Smooth muscle cell (in vitro differentiated cells): ENCODE measurements at regions not wholly inside any gene's neighbourhood (a gene's known extent, or its start where the extent isn't known, plus 50 kb on each side); places are given as distances from the start of the nearest gene placed in this dataset.
"Not testable (repeated sequence)": the region's sequence is repeated elsewhere in the genome, so short reads cannot be mapped to it uniquely, and the experiment has no call there.

ENCODE experiments used
- DNase-seq: peaks from one replicate; lab custom pipeline; 2025; ENCODE audit not compliant: unreplicated experiment; lab: John Stamatoyannopoulos, UW
- H2AFZ ChIP-seq: fragments of 200-600 bp; sonication (generic); 2 replicates; pipeline ENCODE4 v1.6.0; 2016; ENCODE audit warnings: antibody characterized with exemption, low read depth, mild to moderate bottlenecking
- H3F3A ChIP-seq: fragments of 200-600 bp; sonication (generic); 2 replicates; pipeline ENCODE4 v1.6.0; 2017; ENCODE audit warnings: antibody characterized with exemption, low read depth
- H3K27ac ChIP-seq: fragments of 200-600 bp; sonication (generic); 2 replicates; pipeline ENCODE4 v1.5.1; 2016; ENCODE audit warnings: low read depth, mild to moderate bottlenecking
- H3K27me3 ChIP-seq: fragments of 200-600 bp; sonication (generic); 2 replicates; pipeline ENCODE4 v1.6.1; 2016; ENCODE audit warnings: low read depth, mild to moderate bottlenecking
- H3K36me3 ChIP-seq: fragments of 200-600 bp; sonication (generic); 2 replicates; pipeline ENCODE4 v1.5.1; 2016; ENCODE audit warnings: low read depth
- H3K4me1 ChIP-seq: fragments of 200-600 bp; sonication (generic); 2 replicates; pipeline ENCODE4 v1.5.1; 2016; ENCODE audit warnings: low read depth
- H3K4me2 ChIP-seq: fragments of 200-600 bp; sonication (generic); 2 replicates; pipeline ENCODE4 v1.6.0; 2016; ENCODE audit warnings: mild to moderate bottlenecking
- H3K4me3 ChIP-seq: fragments of 200-600 bp; sonication (generic); 2 replicates; pipeline ENCODE4 v1.5.1; 2016; ENCODE audit warnings: mild to moderate bottlenecking
- H3K79me2 ChIP-seq: fragments of 200-600 bp; sonication (generic); 2 replicates; pipeline ENCODE4 v1.6.0; 2016; ENCODE audit warnings: low read depth, mild to moderate bottlenecking
- H3K9ac ChIP-seq: fragments of 200-600 bp; sonication (generic); 2 replicates; pipeline ENCODE4 v1.6.0; 2016; ENCODE audit warnings: low read depth
- H3K9me3 ChIP-seq: fragments of 200-600 bp; sonication (generic); replicated peaks from 2 replicates; pipeline ENCODE4 v1.5.1; 2016; ENCODE audit warnings: low read depth
- H4K20me1 ChIP-seq: fragments of 200-600 bp; sonication (generic); 2 replicates; pipeline ENCODE4 v1.6.0; 2016; ENCODE audit warnings: low read depth
- WGBS: methylation state at CpG from one replicate; pipeline ENCODE4 v1.1.7; 2016; ENCODE audit warnings: low lambda C conversion rate; 5-methylcytosine and 5-hydroxymethylcytosine counted together
- TF ChIP-seq, protein P1 (sequence below): fragments of 200-600 bp; sonication (generic); IDR thresholded peaks from 2 replicates; pipeline ENCODE4 v1.5.1; 2017; ENCODE audit warnings: borderline replicate concordance, mild to moderate bottlenecking, antibody characterized with exemption; ENCODE audit not compliant: insufficient read depth, poor library complexity, severe bottlenecking

DNA sequence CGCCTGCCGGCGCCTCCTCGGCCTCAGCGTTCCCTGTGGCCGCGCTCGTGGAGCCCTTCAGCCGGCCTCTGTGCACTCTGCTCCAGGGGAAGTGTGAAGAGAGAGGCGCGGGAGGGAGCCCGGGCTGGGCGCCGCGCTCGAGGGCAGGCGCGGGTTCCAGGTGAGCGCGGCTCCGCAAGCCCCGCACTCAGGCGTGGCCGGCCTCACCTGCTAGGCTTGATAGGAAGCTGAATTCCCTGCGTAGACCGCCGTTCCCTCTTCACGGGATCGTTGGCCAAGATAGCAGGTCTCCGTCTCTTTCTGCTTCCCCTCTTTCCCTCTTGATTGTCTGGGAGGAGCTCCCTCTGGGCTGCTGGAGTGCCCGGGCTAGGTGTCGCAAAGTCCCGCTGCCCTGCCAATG lies 89.7 kb downstream of the ASCL4 start:
- no peak for DNase-seq
- H3K27me3 ChIP-seq = peaks cover 82% of the 10 kb centered on the region
- H3K4me2 ChIP-seq = peak overlapping the region; percentile 88
- no peaks in the 10 kb centered on the region for H3K79me2 ChIP-seq
- 4% methylated on average over 33 of the region's 33 CpGs for WGBS
- H4K20me1 ChIP-seq = no peaks in the 10 kb centered on the region
- H3K4me1 ChIP-seq = peaks cover 4% of the 10 kb centered on the region
- peak overlapping the region; percentile 85 for H2AFZ ChIP-seq
- no peaks in the 10 kb centered on the region for H3K36me3 ChIP-seq
- H3K9ac ChIP-seq = no peak overlapping the region
- TF ChIP-seq, protein P1, sequence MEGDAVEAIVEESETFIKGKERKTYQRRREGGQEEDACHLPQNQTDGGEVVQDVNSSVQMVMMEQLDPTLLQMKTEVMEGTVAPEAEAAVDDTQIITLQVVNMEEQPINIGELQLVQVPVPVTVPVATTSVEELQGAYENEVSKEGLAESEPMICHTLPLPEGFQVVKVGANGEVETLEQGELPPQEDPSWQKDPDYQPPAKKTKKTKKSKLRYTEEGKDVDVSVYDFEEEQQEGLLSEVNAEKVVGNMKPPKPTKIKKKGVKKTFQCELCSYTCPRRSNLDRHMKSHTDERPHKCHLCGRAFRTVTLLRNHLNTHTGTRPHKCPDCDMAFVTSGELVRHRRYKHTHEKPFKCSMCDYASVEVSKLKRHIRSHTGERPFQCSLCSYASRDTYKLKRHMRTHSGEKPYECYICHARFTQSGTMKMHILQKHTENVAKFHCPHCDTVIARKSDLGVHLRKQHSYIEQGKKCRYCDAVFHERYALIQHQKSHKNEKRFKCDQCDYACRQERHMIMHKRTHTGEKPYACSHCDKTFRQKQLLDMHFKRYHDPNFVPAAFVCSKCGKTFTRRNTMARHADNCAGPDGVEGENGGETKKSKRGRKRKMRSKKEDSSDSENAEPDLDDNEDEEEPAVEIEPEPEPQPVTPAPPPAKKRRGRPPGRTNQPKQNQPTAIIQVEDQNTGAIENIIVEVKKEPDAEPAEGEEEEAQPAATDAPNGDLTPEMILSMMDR = no peak
- H3F3A ChIP-seq = no peaks in the 10 kb centered on the region
- H3K4me3 ChIP-seq = peak overlapping the region; percentile 42
- no peaks in the 10 kb centered on the region for H3K9me3 ChIP-seq
- no peak overlapping the region for H3K27ac ChIP-seq

DNA sequence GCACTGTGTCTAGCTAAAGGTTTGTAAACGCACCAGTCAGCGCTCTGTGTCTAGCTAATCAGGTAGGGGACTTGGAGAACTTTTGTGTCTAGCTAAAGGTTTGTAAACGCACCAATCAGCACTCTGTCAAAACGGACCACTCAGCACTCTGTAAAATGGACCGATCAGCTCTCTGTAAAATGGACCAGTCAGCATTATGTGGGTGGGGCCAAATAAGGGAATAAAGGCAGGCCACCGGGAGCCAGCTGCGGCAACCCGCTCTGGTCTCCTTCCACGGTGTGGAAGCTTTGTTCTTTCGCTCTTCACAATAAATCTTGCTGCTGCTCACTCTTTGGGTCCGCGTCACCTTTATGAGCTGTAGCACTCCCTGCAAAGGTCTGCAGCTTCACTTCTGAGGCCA lies 90.2 kb downstream of the ASCL4 start:
- not testable (repeated sequence) for H3K4me1 ChIP-seq, H3K9me3 ChIP-seq, H3F3A ChIP-seq, H3K36me3 ChIP-seq, DNase-seq, H3K27ac ChIP-seq, H3K9ac ChIP-seq, H4K20me1 ChIP-seq, H3K79me2 ChIP-seq
- peak overlapping the region; percentile 88 for H3K4me2 ChIP-seq
- H2AFZ ChIP-seq = peak overlapping the region; percentile 85
- 53% methylated on average over 12 of the region's 12 CpGs for WGBS
- peaks cover 82% of the 10 kb centered on the region for H3K27me3 ChIP-seq
- H3K4me3 ChIP-seq = peak overlapping the region; percentile 42

GRCh38 chr12:107873223-107873622 lies 98.7 kb downstream of the ASCL4 start:
- H3K36me3 ChIP-seq = no peaks in the 10 kb centered on the region
- H4K20me1 ChIP-seq = no peaks in the 10 kb centered on the region
- TF ChIP-seq, protein P1 = no peak
- peaks cover 48% of the 10 kb centered on the region for H3K27me3 ChIP-seq
- no peaks in the 10 kb centered on the region for H3F3A ChIP-seq
- no peak overlapping the region for H3K9ac ChIP-seq
- no peak overlapping the region for H3K4me3 ChIP-seq
- WGBS = 60% methylated on average over 14 of the region's 14 CpGs
- no peak overlapping the region for H2AFZ ChIP-seq
- no peaks in the 10 kb centered on the region for H3K9me3 ChIP-seq
- H3K79me2 ChIP-seq = no peaks in the 10 kb centered on the region
- no peaks in the 10 kb centered on the region for H3K4me1 ChIP-seq
- no peak for DNase-seq
- H3K27ac ChIP-seq = no peak overlapping the region
- no peak overlapping the region for H3K4me2 ChIP-seq

GRCh38 chr12:107875786-107876185 lies 101.3 kb downstream of the ASCL4 start:
- no peaks in the 10 kb centered on the region for H3F3A ChIP-seq
- H3K79me2 ChIP-seq = no peaks in the 10 kb centered on the region
- H3K9ac ChIP-seq = no peak overlapping the region
- H2AFZ ChIP-seq = no peak overlapping the region
- H3K4me2 ChIP-seq = no peak overlapping the region
- H3K27ac ChIP-seq = no peak overlapping the region
- no peaks in the 10 kb centered on the region for H3K4me1 ChIP-seq
- TF ChIP-seq, protein P1 = no peak
- H3K9me3 ChIP-seq = no peaks in the 10 kb centered on the region
- no peaks in the 10 kb centered on the region for H4K20me1 ChIP-seq
- no peak for DNase-seq
- 87% methylated on average over 7 of the region's 7 CpGs for WGBS
- H3K27me3 ChIP-seq = peaks cover 36% of the 10 kb centered on the region
- H3K4me3 ChIP-seq = no peak overlapping the region
- no peaks in the 10 kb centered on the region for H3K36me3 ChIP-seq
